ENCODE measurements at regions not wholly inside any gene's neighbourhood (a gene's known extent, or its start where the extent isn't known, plus 50 kb on each side); places are given as distances from the start of the nearest gene placed in this dataset.
A peak's percentile ranks its signal among the peaks of the same experiment; 100 is the strongest.

DNA sequence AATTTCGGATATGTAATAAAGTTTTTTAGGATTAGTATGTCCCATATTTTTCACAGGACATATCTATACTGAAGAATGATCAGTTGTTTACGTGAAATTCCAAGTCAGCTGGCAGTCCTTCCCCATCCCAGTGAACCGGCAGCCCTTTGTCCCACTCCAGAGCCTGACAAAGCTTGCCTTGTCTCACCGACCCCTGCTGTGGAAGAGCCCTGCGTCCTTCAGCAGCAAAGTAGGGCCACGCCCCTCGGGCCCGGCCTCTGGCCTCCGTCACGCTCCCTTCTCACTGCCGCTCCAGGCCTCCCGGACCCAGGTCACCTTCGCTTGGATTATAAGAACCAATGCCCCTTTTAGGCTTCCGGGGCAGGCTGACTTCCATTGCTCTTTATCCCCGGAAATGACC is 89.8 kb upstream of the TGIF1 start:
- no peak for DNase-seq

DNA sequence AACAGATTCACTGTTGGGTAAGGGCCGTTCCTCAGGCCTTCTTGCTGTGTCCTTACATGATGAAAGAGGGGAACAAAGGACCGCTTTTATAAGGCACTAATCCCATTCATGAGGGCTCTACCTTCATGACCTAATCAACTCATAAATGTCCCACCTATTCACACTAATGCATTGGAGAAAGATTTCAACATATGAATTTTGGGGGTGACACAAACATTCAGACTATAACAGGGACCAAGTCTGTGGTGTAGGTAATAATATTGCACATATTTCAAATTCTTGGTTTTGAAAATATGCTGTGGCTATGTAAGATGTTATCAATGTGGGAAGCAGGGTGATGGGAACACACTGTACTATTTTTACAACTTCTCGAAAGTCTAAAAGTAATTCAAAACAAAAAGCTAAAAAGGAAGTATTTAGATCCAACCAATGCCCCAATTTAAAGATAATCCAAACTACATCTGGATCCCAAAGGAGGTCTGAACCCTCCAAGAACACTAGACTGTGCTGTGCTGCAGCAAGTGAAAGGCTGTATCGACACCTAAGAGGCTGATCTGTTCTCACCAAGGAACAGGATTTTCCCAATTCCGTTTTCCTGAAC is 82.4 kb upstream of the TGIF1 start:
- DNase-seq = no peak

DNA sequence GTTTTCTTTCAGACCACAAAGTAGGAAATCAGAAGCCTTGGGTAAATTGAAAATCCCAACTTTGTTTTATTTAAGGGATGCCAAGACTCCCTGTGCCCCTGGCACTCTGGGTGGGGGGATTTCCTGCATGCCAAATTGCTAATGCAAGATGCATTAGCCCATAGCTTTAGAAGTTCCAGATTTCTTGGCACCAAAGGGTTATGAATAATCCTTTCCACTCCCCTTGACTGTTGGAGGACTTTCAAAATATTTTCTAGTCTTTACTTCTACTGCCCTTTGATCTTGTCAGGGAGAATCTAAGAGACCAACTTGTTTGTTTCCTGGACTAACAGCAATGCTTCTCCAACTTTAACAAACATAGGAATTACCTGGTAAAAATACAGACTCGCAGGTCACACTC is 81.8 kb upstream of the TGIF1 start:
- DNase-seq = no peak

DNA sequence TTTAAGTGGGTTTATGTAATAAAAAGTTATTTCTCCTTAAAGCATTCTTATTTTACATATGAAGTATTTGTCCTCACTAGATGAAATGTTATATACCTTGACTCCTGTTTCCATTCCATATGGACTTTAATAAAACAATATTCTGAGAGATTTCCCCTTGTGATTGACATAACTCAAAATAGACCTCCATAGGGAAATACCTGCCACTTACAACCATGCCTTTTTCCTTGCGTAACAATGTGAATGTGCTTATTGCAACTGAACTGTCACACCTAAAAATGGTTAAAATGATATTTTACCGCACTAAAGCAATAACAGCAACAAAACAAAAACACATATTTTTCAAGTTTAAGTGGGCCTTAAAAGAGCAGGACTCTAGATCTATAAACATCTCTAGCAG is 70.3 kb upstream of the TGIF1 start:
- no peak for DNase-seq

DNA sequence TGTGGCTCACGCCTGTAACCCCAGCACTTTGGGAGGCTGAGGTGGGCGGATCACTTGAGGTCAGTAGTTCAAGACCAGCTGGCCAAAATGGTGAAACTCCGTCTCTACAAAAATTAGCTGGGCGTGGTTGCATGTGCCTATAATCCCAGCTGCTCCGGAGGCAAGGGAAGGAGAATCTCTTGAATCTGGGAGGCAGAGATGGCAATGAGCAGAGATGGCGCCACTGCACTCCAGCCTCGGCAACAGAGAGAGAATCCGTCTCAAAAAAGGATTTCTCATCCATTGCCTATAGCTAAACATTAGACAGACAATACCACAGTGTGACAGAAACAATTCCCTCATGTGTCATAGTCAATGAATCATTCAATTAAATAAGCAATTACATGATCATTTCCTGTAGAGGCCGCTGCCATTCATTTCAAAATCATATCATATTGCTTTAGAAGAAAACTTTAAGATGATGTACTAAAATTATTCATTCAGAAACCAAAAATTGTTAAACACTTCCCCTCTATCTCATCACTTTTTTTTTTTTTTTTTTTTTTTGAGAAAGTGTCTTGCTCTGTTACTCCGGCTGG is 69.5 kb upstream of the TGIF1 start:
- DNase-seq = peak; percentile 55

DNA sequence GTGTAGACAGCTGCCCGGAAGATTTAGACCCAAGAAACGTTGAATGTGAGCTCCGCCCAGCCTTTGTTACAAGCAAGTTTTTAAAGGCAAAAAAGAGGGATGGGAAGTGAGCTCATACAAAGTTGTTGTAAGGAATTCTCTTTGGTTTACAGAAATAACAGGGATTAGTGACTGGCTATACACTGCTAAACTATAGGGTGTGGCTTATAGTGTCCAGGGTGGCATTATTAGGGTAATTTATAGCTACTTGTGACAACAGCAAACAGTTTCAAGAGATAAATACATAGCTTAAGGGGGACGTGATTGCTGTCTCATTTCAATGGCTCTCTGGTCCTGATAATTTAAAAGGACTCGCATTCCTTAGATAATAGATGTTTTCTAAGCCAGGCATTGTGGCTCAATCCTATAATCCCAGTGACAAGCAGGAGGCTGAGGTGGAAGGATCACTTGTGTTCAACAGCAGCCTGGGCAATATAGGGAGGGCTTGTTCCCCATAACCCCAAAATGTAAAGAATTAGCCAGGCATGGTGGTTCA is 66.5 kb upstream of the TGIF1 start:
- peak; percentile 90 for DNase-seq

DNA sequence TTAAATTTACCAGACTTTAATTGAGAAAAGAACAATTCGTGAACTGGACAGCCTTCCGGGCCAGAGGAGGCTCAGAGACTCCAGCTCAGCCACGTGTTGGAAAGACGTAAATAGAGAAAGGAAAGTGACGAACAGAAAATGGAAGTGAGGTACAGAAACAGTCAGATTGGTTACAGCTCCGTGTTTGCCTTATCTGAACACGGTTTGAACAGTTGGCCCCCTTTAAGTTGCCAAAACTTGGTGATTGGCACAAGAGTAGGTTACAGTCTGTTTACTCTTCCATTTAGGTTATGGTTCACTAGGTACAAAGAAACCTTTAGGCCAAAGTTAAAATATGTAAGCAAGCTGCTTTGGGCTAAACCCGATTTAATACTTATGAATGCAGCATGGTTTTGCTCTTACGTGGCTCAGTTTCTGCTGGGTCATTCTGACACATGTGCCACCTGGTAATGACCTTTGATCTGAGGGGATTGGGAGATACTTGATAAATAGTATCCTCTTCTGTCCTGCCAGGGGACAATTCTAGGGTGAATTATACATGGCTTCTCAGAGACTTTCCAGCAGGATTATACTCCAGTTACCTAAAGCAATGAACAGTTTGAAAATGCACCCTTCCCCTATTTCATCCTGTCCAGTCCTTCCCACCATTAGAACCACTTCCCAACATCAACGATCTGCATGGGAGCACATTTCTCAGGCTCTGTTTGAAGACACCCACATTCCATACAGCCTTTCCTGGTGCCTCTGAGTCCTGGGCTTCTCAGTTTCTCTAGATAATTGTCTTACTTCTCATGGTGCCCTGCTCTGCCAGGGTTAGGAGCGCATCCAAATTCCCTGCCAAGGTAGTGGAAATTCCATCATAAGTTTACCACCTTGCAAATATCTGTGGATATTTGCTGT is 65.1 kb upstream of the TGIF1 start:
- no peak for DNase-seq

DNA sequence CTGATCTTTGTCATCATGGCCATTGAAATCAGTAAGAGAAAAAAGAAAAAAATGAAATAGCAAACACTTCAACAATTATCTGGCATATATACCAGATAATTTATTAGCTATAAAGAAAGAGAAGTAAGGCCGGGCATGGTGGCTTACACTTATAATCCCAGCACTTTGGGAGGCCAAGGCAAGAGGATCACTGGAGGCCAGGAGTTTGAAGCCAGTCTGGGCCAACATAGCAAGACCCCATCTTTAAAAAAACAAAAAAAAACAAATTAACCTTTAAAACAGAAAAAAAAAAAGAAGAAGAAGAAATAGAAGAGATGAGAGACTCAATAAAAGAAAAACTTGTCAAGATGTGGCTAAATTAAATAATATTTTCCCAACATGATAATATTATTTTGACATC is 61.6 kb upstream of the TGIF1 start:
- DNase-seq = no peak

DNA sequence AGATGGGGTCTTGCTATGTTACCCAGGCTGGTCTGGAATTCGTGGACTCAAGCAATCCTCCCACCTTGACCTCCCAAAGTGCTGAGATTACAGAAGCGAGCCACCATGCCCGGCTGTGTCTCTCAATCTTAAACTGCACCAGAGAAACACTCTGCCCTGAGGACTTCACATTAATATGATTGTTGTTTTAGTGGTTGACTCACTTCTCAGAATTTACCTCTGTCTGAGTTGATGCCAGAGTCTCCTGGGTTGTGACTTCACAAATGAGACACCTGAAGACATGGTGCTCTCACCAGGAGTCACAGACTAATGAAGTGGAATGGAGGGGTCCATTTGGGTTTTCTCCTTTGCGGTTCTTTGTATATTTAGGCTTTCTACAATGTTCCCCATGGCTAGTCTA is 61.0 kb upstream of the TGIF1 start:
- DNase-seq = no peak

DNA sequence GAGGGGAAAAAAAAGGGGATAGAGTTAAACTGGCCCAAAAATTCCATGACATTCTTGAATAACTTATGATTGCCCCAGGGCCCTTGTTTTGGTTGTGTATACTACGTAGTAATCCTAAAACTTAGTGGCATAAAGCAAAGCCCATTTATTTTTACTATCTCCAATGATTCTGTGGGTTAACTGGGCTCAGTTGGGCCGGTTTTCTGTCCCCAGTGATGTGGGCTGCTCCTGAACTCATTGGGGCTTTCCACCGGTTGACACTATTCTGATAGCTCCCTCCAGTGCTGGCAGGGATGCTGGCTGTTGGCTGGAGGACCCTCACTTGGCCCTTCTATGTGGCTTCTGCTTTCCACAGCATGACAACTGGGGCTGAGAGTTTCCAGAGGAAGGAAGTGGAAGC is 60.0 kb upstream of the TGIF1 start:
- DNase-seq = no peak

DNA sequence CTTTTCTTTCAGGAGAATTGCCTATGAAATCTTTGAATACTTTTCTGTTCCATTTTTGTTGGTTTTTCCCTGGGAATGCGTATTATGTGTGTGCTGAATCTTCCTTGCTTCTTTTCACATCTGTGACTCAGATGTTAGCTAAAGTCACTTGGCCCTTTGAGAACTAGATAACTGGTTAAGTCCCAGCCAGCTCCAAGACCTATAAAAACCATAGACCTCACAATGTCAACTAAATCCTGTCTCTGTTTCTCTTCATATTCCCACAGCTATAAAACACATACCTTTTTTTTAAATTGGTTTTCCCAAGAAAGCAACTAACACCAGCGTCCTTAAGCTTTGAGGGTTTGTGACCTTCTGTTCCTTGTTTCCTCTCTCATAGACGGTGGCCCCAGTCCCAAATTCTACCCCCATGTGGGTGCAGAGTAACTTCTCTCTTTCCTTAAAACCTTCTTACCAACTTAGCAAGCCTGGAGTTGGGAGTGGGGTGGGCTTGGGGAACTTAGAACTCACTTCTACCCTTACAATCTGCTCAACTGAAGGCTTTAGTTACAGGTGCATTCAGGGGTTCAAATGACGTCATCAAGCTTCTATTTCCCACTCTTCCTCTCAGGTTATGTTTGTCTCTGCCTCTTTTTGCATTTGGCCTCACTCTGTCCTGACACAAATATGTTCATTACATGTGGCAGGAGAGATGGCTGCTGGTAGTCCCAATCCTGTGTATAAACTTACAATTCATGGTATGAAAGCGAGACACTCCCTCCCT is 58.1 kb upstream of the TGIF1 start:
- DNase-seq = no peak

DNA sequence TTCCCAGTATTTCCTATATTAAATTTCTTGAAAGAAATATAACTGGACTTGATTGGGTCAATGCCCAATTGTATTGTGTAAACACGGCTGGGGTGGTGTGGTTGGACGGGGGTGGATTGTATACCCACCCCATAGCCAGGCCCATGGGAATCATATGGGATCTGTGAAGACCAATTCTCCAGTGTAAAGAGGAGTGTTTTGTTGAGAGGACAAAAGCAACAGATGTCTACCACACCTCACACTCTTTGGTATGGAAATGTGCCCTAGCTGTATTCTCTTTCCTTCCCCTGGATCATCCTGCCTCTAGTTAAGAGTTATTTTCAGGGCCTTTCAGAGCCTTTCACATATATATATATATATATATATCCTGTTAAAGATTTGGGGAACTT is 57.5 kb upstream of the TGIF1 start:
- DNase-seq = peak; percentile 72

DNA sequence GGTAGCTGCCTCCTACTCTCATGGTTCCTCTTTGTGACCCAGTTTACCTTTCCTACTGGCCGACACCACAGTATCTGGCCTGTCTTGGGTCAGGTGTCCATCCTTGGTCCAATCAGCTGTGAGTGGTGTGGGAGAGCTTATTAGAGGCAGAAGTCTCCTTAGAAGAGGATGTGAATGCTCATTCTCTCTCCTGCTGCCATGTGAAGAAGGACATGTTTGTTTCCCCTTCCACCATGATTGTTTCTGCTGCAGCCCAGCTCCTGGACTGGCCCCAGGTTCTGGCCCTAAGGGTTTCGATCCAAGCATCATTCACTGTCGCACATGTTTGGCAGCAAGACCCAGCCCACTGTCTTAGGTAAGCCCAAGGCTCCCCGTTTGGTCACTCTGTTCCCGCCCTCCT is 55.3 kb upstream of the TGIF1 start:
- DNase-seq = no peak

DNA sequence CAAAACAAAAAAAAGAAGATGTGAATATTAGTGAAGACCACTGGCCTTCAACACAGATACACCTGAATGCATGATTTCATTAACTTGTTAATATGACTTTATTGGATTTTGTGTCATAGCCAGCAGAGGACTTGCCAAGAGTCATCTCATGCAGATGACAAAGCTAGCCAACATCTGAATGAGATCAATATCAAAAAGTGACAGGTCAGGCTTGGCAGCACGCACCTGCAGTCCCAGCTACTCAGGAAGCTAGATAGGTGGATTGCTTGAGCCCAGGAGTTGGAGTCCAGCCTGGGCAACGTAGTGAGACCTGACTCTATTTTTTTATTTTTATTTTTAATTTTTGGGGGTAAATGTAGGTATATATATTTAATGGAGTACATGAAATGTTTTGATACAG is 54.5 kb upstream of the TGIF1 start:
- no peak for DNase-seq

DNA sequence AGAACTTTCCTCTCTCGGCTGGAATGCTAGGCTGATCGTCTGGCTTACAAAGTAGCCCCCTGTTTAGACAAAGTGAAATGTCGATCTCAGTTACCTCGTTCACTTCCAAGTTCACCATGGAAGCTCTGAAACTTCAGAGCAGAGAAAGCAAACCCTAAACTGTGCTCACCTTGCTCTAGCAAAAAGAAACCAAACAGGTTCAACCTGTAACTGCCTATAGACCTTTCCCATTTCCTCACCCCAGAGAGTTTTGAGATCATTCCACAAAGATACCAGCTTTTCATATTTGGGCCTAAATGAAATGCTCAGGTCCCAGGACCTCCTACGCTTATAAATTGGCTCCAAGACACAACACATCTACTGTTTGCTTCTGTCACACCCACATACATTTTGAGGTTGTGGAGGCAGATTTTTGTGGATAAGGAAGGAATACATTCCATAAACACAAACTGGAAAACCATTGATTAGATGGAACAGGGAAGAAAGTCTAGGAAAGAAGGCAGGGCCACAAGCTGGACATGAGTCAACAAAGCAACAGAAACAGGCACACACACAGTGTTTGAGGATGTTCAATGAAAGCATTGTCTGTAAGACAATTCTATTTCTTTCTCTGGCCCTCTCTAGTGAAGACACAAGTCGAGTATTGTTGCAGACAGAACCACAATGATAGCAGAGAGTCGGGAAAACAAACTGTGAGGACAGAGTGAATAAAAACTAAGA is 52.8 kb upstream of the TGIF1 start:
- no peak for DNase-seq

DNA sequence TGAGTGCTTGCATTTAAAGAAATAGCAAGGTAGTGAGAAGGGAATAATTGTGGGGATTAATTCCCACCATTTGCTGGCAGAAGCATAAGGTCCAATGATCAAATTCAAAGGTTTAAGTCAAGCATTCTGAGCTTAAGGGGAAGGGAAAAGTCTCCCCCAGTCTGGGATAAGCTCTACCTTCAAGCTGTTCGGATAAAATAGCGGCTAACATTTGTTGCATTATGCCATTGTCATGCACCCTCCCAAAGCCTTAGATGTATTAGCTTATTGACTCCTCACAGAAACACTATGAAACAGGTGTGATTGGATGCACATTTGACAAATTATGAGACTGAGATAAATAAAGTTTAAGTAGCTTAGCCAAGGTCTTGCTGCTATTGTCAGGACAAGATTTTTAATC is 52.2 kb upstream of the TGIF1 start:
- DNase-seq = no peak
